K562 (cell line): ENCODE measurements at regions not wholly inside any gene's neighbourhood (a gene's known extent, or its start where the extent isn't known, plus 50 kb on each side); places are given as distances from the start of the nearest gene placed in this dataset.

Source experiments
- ATAC-seq: fragments of 200-7000 bp; cut with Tn5 transposase; 3 replicates; pipeline ENCODE4 v1.9.1; 2020; ENCODE audit warnings: moderate library complexity
- BruUV-seq: library from RNA; stranded (reverse); fragments of 400-500 nt; replicated peaks from 2 replicates; lab custom pipeline; 2021; lab: Mats Ljungman, UMichigan
- CTCF ChIA-PET: fragments of 300-600 bp; formaldehyde crosslinking; extraction: SDS; loops from one replicate; lab custom pipeline; 2021; ENCODE audit warnings: low intra/inter-chr PET ratio; lab: Yijun Ruan, JAX
- POLR2A ChIA-PET: fragments of 300-600, 350-650 bp; sonication (Branson Sonifier 250); formaldehyde crosslinking; extraction: SDS; loops from one replicate; lab custom pipeline; 2021; ENCODE audit warnings: antibody characterized with exemption, inconsistent platforms; lab: Yijun Ruan, JAX
- DNase-seq, 4 experiments: peaks; one replicate each; pipeline versions ENCODE4 v3.0.0 to v3.0.0-alpha.2; 2011 to 2018; ENCODE audit warnings: low spot score in 3 of 4, mixed read lengths in 3 of 4; ENCODE audit errors: extremely low read depth in 1 of 4
- FAIRE-seq: peaks from 2 replicates; lab custom pipeline; 2011; peaks lifted over from hg19 to GRCh38; lab: Jason Lieb, UNC
- H2AFZ ChIP-seq: 2 replicates; pipeline ENCODE4 v1.6.0; 2011; ENCODE audit warnings: low read depth, low read length, control low read depth, inconsistent platforms
- H3K27ac ChIP-seq: fragments of 200-600 bp; 3 replicates; pipeline ENCODE4 v1.8.0; 2011; ENCODE audit warnings: low read depth, mild to moderate bottlenecking, control low read depth, inconsistent platforms, low read length, moderate library complexity, mixed read lengths; ENCODE audit errors: extremely low read depth
- H3K27me3 ChIP-seq, 2 experiments: fragments of 300-600 bp in 1 of 2; 2 replicates in 1 of 2; 3 replicates in 1 of 2; pipeline versions ENCODE4 v1.6.0 to v1.8.0; 2011; ENCODE audit warnings: inconsistent platforms in 2 of 2, low read length in 2 of 2, mild to moderate bottlenecking in 1 of 2, mixed read lengths in 1 of 2, moderate library complexity in 1 of 2; ENCODE audit not compliant: control insufficient read depth in 2 of 2, insufficient read depth in 2 of 2
- H3K36me3 ChIP-seq: fragments of 300-600 bp; 3 replicates; pipeline ENCODE4 v1.8.0; 2011; ENCODE audit warnings: mild to moderate bottlenecking, low read length, inconsistent platforms; ENCODE audit not compliant: control insufficient read depth, insufficient read depth
- H3K4me1 ChIP-seq, 2 experiments: fragments of 200-600 bp in 1 of 2; replicated peaks in 1 of 2; 2 replicates in 1 of 2; 3 replicates in 1 of 2; pipeline versions ENCODE4 v1.5.1 to v1.8.0; 2011; ENCODE audit warnings: inconsistent platforms in 2 of 2, low read length in 2 of 2, mild to moderate bottlenecking in 1 of 2, mixed read lengths in 1 of 2, moderate library complexity in 1 of 2; ENCODE audit not compliant: control insufficient read depth in 2 of 2, insufficient read depth in 2 of 2
- H3K4me2 ChIP-seq: 2 replicates; pipeline ENCODE4 v1.6.1; 2011; ENCODE audit warnings: low read length, control low read depth, inconsistent platforms, mixed read lengths; ENCODE audit not compliant: insufficient read depth
- H3K4me3 ChIP-seq: fragments of 200-600 bp; sonication (generic), shearing (Covaris generic); 2 replicates; pipeline ENCODE4 v1.5.1; 2016; ENCODE audit warnings: control low read depth, inconsistent platforms
- H3K79me2 ChIP-seq: fragments of 200-600 bp; 3 replicates; pipeline ENCODE4 v1.8.0; 2011; ENCODE audit warnings: low read length, inconsistent platforms; ENCODE audit not compliant: control insufficient read depth, insufficient read depth
- H3K9ac ChIP-seq, 2 experiments: 2 replicates each; pipeline versions ENCODE4 v1.6.0 to v1.6.1; 2011; ENCODE audit warnings: low read depth in 2 of 2, low read length in 2 of 2, control low read depth in 1 of 2, inconsistent platforms in 1 of 2, mild to moderate bottlenecking in 1 of 2, mixed read lengths in 1 of 2; ENCODE audit not compliant: insufficient read depth in 1 of 2
- H3K9me1 ChIP-seq: one replicate; pipeline ENCODE4 v1.6.0; 2011; ENCODE audit warnings: inconsistent platforms, mild to moderate bottlenecking, low read length, moderate library complexity; ENCODE audit not compliant: control insufficient read depth, insufficient read depth
- H3K9me3 ChIP-seq: replicated peaks from 2 replicates; pipeline ENCODE4 v1.5.1; 2011; ENCODE audit warnings: low read depth, low read length, inconsistent platforms; ENCODE audit not compliant: control insufficient read depth, insufficient read depth
- H4K20me1 ChIP-seq: replicated peaks from 2 replicates; pipeline ENCODE4 v1.6.1; 2011; ENCODE audit warnings: low read length, inconsistent platforms, mixed read lengths; ENCODE audit not compliant: control insufficient read depth, insufficient read depth
- BHLHE40 ChIP-seq: IDR thresholded peaks from 2 replicates; pipeline ENCODE4 v1.6.1; 2011; ENCODE audit warnings: low read length, improper control_type of control experiment
- MCM2 ChIP-seq: fragments of 450-650 bp; IDR thresholded peaks from 2 replicates; pipeline ENCODE4 v1.6.1; 2017; ENCODE audit warnings: low read depth, mild to moderate bottlenecking
- MCM3 ChIP-seq: fragments of 450-650 bp; IDR thresholded peaks from 2 replicates; pipeline ENCODE4 v1.6.1; 2016
- NCOA1 ChIP-seq: fragments of 450-650 bp; IDR thresholded peaks from 2 replicates; pipeline ENCODE4 v1.6.1; 2016; ENCODE audit warnings: low read depth
- POLR2AphosphoS2 ChIP-seq: IDR thresholded peaks from 2 replicates; pipeline ENCODE4 v1.6.1; 2012; ENCODE audit warnings: low read length, improper control_type of control experiment
- THRB ChIP-seq: fragments of 450-650 bp; formaldehyde crosslinking; conservative IDR thresholded peaks from 2 replicates; pipeline ENCODE4 v1.4.0; 2022; ENCODE audit warnings: mild to moderate bottlenecking, missing genetic modification characterization
- VEZF1 ChIP-seq: fragments of 200-800 bp; sonication (Bioruptor generic); IDR thresholded peaks from 2 replicates; pipeline ENCODE4 v1.6.1; 2017; ENCODE audit warnings: missing genetic modification characterization, missing compliant biosample characterization
- ZNF212 ChIP-seq: fragments of 450-650 bp; formaldehyde crosslinking; IDR thresholded peaks from 2 replicates; pipeline ENCODE4 v1.4.0; 2020; ENCODE audit warnings: mild to moderate bottlenecking
- ZNF263 ChIP-seq: sonication (generic); formaldehyde crosslinking; IDR thresholded peaks from 2 replicates; pipeline ENCODE4 v1.8.0; 2022; ENCODE audit warnings: mild to moderate bottlenecking, missing genetic modification reagents, borderline replicate concordance
- ZNF3 ChIP-seq: fragments of 250-450 bp; sonication (Bioruptor Pico); IDR thresholded peaks from 2 replicates; pipeline ENCODE4 v1.5.0; 2021; ENCODE audit warnings: mild to moderate bottlenecking, moderate library complexity
- ZNF511 ChIP-seq: sonication (generic); formaldehyde crosslinking; IDR thresholded peaks from 2 replicates; pipeline ENCODE4 v1.8.0; 2022; ENCODE audit warnings: mild to moderate bottlenecking, missing genetic modification reagents
- ZNF57 ChIP-seq: fragments of 450-650 bp; formaldehyde crosslinking; IDR thresholded peaks from 2 replicates; pipeline ENCODE4 v1.4.0; 2020; ENCODE audit warnings: mild to moderate bottlenecking, moderate library complexity
- WGBS: fragments of 100-300 bp; shearing (Covaris generic); methylation state at CpG from one replicate; pipeline ENCODE4 v1.1.6; 2016; ENCODE audit warnings: low coverage, mixed read lengths; ENCODE audit not compliant: insufficient coverage; ENCODE audit errors: missing lambda C conversion rate; 5-methylcytosine and 5-hydroxymethylcytosine counted together
- in situ Hi-C: fragments of 300-500 bp; cut with MboI; formaldehyde crosslinking; loops from 4 replicates; pipeline ENCODE4 v1.15.0; 2018; ENCODE audit warnings: inconsistent platforms, mixed read lengths
- intact Hi-C: fragments of 100-400 bp; cut with micrococcal nuclease; formaldehyde crosslinking; loops from 2 replicates; pipeline ENCODE4 v1.14.2; 2022
- TF ChIP-seq, protein P1 (sequence below): fragments of 450-650 bp; IDR thresholded peaks from 2 replicates; pipeline ENCODE4 v1.6.1; 2016; ENCODE audit warnings: mild to moderate bottlenecking
- TF ChIP-seq, protein P2 (sequence below): fragments of 150-350 bp; IDR thresholded peaks from 2 replicates; pipeline ENCODE4 v1.6.1; 2014; ENCODE audit warnings: low read depth, mild to moderate bottlenecking, low read length, borderline replicate concordance

DNA sequence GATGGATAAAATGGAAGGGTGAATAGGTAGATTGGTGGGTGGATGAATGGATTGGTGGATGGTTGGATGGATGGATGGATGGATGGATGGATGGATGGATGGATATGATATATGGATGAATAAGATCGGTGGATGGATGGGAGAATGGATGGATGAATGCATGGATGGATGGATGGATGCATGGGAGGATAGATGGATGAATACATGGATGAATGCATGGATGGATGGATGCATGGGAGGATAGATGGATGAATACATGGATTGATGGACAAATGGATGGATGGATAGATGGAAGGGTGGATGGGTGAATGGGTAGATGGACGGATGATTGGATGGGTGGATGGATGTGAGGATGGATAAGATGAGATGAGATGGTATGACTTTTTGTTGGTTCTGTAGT lies 95.7 kb upstream of the DUSP22 start:
- Histone ChIP-seq H3K4me3 (no peak overlapping the region), H2AFZ (no peak overlapping the region), H3K9me1 (no peaks in the 10 kb centered on the region), H3K4me2 (no peak overlapping the region), H3K79me2 (no peaks in the 10 kb centered on the region), H3K9me3 (no peaks in the 10 kb centered on the region), H3K27me3 (peaks cover 6 to 18% of the 10 kb centered on the region in 2 experiments; a peak in 4 of 5 replicates), H3K36me3 (no peaks in the 10 kb centered on the region), H3K27ac (no peak overlapping the region), H4K20me1 (no peaks in the 10 kb centered on the region), H3K9ac (no peak overlapping the region), H3K4me1 (peaks cover 0 to 6% of the 10 kb centered on the region in 2 experiments; a peak in 1 of 5 replicates)
- in situ Hi-C loops (no loop called here), intact Hi-C loops (no loop called here)
- 7% methylated on average over 2 of the region's 2 CpGs for WGBS
- CTCF ChIA-PET, result no interaction called here
- ATAC-seq, result no peak
- no peak for DNase-seq
- no peak for FAIRE-seq
- BruUV-seq, result no TSS peak
- POLR2A ChIA-PET, result interaction anchor here (0.7 kb wide), 1 partner anchor 13 kb away, joined by 4 read pairs; no protein-coding TSS in a partner anchor
- TF ChIP-seq BHLHE40, result no peak
- TF ChIP-seq MCM2, result no peak
- TF ChIP-seq, protein P1, sequence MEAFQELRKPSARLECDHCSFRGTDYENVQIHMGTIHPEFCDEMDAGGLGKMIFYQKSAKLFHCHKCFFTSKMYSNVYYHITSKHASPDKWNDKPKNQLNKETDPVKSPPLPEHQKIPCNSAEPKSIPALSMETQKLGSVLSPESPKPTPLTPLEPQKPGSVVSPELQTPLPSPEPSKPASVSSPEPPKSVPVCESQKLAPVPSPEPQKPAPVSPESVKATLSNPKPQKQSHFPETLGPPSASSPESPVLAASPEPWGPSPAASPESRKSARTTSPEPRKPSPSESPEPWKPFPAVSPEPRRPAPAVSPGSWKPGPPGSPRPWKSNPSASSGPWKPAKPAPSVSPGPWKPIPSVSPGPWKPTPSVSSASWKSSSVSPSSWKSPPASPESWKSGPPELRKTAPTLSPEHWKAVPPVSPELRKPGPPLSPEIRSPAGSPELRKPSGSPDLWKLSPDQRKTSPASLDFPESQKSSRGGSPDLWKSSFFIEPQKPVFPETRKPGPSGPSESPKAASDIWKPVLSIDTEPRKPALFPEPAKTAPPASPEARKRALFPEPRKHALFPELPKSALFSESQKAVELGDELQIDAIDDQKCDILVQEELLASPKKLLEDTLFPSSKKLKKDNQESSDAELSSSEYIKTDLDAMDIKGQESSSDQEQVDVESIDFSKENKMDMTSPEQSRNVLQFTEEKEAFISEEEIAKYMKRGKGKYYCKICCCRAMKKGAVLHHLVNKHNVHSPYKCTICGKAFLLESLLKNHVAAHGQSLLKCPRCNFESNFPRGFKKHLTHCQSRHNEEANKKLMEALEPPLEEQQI, result no peak
- no peak for TF ChIP-seq VEZF1 (CRISPR knock-in tag)
- TF ChIP-seq THRB (CRISPR knock-in tag), result 0 out of 2 replicates have a peak, but pooled peaks have one; percentile 50
- TF ChIP-seq, protein P2, sequence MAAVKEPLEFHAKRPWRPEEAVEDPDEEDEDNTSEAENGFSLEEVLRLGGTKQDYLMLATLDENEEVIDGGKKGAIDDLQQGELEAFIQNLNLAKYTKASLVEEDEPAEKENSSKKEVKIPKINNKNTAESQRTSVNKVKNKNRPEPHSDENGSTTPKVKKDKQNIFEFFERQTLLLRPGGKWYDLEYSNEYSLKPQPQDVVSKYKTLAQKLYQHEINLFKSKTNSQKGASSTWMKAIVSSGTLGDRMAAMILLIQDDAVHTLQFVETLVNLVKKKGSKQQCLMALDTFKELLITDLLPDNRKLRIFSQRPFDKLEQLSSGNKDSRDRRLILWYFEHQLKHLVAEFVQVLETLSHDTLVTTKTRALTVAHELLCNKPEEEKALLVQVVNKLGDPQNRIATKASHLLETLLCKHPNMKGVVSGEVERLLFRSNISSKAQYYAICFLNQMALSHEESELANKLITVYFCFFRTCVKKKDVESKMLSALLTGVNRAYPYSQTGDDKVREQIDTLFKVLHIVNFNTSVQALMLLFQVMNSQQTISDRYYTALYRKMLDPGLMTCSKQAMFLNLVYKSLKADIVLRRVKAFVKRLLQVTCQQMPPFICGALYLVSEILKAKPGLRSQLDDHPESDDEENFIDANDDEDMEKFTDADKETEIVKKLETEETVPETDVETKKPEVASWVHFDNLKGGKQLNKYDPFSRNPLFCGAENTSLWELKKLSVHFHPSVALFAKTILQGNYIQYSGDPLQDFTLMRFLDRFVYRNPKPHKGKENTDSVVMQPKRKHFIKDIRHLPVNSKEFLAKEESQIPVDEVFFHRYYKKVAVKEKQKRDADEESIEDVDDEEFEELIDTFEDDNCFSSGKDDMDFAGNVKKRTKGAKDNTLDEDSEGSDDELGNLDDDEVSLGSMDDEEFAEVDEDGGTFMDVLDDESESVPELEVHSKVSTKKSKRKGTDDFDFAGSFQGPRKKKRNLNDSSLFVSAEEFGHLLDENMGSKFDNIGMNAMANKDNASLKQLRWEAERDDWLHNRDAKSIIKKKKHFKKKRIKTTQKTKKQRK, result no peak
- TF ChIP-seq ZNF57 (CRISPR knock-in tag), result no peak
- TF ChIP-seq ZNF3 (CRISPR knock-in tag), result no peak
- no peak for TF ChIP-seq POLR2AphosphoS2
- TF ChIP-seq ZNF263 (CRISPR knock-in tag), result no peak
- no peak for TF ChIP-seq ZNF212 (CRISPR knock-in tag)
- TF ChIP-seq ZNF511 (CRISPR knock-in tag), result no peak
- 0 out of 2 replicates have a peak, but pooled peaks have one; percentile 57 for TF ChIP-seq MCM3
- TF ChIP-seq NCOA1, result no peak
